ENCODE measurements at regions not wholly inside any gene's neighbourhood (a gene's known extent, or its start where the extent isn't known, plus 50 kb on each side); places are given as distances from the start of the nearest gene placed in this dataset.
"Not testable (repeated sequence)": the region's sequence is repeated elsewhere in the genome, so short reads cannot be mapped to it uniquely, and the experiment has no call there.

DNA sequence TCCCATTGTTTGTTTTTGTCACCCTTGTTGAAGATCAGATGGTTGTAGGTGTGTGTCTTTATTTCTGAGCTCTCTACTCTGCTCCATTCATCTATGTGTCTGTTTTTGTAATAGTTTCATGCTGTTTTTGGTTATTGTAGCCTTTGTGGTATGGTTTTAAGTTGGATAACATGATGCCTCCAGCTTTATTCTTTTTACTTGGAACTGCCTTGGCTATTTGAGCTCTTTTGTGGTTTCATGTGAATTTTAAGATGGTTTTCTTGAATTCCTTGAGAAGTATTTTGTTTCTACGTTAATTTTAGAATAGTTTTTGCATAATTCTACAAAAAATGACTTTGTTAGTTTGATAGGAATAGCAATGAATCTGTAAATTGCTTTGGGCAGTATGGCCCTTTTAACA is 170.0 kb upstream of the IGFBP3 start:
- DNase-seq, result no peak

DNA sequence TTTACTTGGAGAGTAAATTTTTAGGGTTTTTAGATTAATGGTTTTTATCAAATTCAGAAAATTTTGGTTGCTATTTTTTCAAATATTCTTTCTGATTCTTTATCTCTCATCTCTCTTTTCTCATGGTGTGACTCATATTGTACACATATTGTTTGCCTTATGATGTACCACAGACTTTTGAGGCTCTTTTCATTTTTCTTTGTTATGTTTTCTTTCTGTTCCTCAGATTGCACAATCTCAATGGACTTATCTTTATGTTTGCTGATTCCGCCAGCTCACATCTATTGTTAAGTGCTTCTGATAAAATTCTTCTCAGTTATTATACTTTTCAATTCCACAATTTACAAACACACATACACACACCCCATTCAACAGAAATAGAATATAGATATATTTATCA is 168.2 kb upstream of the IGFBP3 start:
- no peak for DNase-seq

DNA sequence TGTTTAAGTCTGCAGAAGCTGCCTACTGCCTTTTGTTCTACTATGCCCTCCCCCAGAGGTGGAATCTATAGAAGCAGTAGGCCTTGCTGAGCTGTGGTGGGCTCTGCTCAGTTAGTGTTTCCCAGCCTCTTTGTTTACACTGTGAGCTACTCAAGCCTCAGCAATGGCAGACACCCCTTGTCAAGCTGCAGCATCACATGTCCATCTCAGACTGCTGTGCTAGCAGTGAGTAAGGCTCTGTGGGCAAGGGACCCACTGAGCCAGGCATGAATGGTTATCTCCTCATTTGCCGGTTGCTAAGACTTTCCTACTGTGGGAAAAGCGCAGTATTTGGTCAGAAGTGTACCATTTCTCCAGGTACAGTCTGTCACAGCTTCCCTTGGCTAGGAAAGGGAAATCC is 167.4 kb upstream of the IGFBP3 start:
- not testable (repeated sequence) for DNase-seq

DNA sequence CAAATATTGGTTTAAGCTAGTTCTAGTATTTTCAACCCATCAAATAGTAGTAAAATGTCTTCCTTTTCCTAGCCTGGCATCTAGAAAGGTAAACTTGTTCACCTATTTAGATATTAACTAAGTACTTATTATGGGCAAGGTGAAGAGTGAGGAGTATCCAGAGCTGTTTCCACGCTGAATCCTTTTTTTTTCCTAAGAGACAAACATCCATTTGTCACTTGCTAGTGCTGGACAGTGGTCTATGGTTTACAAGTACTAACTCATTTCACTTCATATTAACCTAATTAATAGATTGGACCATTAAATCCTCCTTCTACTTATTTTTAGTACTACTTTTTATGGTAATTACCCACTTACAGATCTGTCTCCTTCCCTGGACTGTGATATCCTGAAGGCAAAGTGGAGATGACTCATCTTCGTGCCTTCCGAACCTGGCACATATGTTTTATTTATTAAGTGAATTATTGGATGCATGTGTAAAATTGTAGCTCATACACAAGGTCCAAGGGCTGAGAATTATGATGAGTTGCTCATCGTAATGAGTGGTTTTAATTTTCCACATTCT is 159.6 kb upstream of the IGFBP3 start:
- DNase-seq, result no peak

DNA sequence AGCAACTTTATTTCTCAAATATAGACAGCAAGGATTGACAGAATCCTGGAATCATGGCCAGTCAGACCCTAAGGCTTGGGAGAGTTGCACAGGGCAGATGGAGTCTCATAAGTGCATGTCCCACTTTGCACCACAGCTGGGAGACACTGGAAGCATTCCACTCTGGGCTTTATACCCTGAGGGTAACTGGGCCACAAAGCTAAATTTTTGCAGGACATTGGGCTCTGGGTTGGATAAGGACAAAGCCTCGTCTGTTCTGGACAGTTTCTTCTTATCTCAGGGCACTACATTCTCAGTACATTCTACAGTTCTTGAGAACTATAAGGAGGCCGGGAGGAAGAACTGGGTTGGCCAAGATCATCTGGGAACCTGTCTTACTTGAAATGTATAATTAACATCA is 158.3 kb upstream of the IGFBP3 start:
- DNase-seq, result no peak

DNA sequence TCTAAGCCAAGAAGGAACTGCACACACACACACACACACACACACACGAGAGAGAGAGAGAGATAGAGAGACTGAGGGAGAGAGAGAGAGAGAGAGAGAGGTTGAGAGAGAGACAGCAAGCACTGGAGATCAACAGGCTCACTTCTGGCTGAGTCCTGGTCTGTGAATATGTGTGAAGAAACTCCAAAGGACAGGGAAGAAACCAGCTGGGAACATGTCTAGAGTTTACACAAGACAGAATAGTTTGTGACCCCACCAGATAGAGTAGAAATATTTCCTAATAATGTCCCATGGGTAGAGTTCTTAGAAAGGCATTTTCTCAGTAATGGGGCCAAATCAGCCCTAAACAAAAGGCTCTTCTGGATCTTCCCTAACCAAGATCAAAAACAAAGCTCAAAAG is 155.5 kb upstream of the IGFBP3 start:
- no peak for DNase-seq

DNA sequence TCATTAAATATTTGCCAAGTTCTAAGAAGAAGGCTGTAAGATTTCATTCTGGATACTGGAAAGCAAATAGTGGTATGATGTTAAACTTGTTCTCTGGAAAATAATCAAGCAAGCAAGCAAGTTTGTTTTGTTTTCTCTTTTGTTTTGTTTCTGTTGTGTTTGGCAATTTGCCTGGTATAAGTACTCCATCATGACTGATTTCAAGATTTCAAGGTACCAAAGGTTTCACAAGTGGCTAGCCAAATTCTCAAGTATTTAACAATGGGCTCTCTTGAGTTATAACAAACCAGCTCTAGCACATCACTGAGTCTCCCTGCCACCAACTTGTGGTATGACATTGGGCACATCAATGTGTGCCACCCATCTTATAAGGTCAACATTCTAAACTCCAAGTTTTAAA is 151.7 kb upstream of the IGFBP3 start:
- DNase-seq, result no peak

DNA sequence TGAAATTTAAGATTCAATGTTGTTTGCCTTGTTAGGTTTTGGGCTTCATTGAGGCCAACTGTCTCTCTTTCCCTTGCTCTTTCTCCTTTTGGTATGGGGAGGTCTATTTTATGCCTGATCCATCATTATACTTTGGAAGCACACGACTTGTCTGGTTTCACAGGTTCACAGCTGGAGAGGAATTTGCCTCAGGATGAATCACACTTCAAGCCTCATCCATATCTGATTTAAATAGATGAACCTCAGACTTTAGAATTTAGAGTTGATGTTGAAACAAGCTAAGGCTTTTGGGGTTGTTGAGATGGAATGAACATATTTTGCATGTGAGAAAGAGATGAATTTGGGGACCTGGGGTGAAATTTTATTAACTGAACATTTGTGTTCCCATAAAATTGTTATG is 150.5 kb upstream of the IGFBP3 start:
- no peak for DNase-seq

DNA sequence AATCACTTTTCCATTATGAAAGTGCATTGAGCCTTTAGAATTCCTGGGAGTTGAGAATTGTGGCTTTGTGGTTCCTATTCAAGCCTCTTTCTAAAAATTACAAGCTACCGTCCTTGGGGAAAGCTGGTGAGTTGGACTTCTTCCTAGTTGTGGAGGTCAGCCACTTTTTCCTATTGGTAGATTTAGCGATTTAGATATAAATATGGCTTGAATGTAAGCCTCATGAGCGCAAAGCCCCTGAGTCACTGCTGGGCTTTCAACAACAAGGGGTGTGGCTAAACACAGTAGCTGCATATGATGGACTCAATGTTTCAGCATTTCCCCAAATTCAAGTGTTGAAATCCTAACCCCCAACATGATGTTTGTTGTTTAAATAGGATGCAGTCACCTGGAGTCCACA is 150.0 kb upstream of the IGFBP3 start:
- no peak for DNase-seq

DNA sequence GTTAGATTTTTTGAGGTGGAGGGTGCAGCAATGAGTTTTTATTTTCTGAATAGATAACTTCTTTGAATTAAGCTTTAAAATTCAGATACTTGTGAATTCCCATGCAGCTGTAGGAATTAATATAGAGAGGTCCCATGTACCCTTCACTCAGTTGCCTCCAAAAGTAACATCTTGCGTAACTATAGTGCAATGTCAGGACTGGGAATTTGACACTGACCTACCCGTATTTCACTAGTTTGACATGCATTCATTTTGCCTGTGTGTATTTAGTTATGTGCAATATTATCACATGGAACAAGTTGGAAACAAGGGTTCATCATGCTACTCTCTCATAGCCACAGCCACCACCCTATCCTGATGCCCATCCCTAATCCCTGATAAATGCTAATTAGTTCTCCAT is 147.1 kb upstream of the IGFBP3 start:
- DNase-seq, result no peak

DNA sequence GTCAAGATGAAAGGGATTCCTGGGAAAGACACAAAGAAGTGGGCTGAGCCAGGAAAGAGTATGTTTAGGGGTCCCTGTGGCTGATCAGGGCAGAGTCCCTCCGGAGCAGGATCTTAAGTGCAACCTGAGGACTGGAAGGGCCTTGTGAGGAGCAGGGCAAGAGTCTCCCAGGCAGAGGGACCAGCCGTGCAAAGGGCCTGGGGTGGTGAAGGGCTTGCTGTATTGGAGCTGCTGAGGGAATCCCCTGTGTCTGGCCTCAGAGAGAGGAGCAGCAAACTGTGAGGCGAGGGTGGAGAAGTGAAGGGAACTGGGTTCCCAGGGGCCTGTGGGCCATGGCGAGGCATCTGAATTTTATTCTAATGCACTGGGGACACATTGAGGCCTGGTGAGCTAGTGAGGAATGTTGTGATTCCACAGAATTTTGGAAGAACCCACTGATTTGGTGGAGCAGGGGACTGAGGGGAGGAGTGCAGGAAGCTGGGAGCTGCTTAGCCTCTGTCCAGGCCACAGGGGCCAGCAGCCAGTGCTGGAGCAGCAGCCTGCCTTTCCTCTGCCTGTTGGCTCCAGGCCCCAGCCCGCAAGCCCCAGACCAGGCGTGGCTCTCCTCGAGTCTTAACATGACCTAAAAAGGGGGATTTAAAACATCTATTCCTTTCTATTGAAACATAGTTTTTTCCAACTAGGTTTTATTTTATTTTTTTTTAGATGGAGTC is 138.4 kb upstream of the IGFBP3 start:
- DNase-seq, result no peak

DNA sequence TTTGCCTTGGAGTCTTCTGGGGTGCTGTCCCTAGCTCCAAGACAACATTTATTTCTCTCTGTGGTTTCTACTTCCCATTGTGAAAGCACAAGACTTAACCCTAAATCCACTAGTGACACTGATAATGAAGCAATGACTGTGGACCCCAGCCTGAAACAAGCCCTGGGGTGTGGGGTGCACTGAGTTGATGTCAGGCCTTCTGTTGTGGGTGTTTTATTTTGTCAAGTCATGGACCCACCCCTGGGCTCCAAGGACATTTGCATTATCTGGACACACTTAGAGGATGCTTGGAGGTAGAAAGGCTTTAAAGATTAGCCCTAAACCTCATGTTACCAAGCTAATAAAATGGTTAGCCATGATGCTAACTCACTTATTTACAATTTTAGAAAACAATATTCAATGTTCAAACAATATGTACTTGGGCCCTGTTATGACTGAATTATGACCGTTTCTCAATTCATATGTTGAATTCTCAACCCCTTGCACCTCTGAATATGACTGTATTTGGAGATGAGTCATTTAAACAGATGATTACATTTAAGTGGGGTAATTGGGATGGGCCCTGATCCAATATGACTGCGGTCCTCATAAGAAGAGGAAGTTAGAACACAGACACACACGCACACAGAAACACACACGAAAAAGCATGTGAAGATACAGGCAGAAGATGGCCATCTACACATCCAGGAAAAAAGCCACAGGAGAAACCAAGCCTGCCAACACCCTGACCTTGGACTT is 137.2 kb upstream of the IGFBP3 start:
- DNase-seq, result no peak

DNA sequence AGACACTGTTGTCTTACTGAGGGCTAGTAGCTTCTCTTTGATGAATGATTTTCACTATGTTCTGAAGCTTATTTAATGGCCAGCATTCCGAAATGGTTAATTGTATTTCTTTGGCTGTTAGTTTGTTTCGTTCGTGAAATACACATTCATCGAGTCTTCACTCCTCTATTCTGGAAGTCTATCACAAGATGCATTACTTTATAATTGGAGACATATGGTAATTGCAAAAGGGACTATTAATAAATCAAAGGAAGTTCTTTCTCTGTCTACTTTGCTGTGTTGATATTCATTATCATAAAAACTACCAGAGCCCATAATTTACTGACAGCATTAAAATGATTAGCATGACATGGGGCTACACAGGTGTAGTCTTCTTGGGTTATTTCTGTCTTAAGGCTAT is 133.8 kb upstream of the IGFBP3 start:
- DNase-seq, result no peak

DNA sequence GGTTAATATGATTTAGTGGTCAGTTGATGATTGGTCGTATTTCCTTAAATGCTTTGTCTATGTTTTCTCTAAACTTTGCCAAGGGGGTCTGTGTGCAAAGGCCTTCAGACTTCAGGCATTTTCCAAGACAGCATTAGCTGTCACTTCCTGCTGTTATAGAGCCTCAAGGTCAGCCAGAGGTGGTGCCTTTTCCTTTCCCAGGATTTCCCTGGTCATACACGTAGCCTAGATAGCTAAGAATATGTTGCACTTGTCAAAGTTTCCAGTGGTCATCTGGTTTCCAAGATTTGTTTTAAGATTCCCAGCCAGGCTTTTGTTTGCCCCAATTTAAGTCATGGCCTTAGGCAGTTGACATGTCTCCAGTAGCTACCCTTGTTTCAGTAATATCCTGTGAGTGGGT is 133.2 kb upstream of the IGFBP3 start:
- DNase-seq, result no peak

DNA sequence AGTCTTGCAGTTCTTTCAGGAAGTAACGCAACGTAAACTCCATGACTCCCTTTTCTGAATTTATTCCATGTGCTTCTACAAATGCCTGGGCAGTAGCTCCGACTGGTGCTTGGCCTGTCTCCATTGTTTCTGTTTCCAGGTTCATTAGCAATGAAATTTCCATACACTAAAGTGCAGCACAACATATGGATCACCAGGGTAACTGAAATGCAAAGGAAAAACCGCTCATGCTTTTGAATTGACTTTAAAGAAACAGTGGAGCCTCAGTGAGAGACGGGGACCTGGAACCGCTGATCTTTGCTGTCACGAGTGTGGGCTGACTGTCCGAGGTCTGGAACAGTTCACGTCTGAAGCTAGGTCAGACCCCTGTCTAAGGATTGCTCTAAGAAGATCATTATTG is 126.5 kb upstream of the IGFBP3 start:
- no peak for DNase-seq

DNA sequence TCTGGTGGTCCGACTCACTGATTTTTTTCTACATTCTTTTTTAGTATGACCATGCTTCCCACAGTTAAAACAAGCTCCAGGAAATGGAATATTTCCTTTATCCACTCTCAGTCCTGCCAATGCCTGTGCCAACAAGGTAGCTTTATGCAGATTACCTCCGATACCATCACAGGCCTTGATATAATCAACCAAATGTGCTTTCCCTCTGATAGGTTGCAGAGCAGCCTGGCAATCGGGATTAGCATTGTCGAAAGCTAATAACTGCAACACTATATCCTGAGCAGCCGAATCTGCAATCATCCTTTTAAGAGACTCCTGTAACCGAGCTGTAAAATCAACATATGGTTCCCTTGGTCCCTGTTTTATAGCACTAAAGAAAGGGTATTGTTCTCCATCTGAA is 122.3 kb upstream of the IGFBP3 start:
- not testable (repeated sequence) for DNase-seq

DNA sequence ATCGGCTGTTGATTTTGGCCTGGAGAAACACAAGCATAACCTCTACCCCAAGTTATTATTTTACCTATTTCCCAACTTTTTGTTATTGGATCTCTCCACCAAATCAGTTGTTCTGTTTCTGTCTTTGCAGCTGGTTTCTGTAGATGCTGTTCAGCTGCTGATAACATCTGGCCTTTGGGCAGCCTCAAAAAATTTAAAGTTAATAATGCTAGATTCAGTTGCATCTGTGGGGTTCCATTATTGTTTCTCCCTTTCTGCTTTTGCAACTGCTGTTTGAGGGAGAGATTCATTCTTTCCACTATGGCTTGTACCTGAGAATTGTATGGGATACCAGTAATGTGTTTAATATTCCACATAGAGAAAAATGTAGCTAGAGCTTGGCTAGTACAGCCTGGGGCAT is 118.7 kb upstream of the IGFBP3 start:
- not testable (repeated sequence) for DNase-seq

DNA sequence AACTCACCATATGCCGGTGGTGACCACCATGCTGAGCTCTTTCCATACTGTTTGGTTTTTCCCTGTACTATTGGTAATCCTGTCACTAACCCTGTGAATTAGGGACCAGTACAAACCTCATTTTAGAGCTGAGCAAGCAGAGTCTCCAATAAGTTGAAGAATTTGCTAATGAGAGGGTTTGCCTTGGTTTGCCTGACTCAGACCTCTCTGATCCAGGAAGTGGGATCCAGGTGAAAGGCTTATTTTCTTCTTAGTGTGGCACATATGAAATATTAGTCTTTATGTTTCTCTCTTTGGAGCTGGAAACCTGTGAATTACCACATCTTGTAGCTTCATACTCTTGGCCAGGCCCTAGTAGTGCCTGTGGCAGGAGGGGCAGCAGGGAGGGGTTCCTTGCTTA is 114.1 kb upstream of the IGFBP3 start:
- DNase-seq, result no peak

DNA sequence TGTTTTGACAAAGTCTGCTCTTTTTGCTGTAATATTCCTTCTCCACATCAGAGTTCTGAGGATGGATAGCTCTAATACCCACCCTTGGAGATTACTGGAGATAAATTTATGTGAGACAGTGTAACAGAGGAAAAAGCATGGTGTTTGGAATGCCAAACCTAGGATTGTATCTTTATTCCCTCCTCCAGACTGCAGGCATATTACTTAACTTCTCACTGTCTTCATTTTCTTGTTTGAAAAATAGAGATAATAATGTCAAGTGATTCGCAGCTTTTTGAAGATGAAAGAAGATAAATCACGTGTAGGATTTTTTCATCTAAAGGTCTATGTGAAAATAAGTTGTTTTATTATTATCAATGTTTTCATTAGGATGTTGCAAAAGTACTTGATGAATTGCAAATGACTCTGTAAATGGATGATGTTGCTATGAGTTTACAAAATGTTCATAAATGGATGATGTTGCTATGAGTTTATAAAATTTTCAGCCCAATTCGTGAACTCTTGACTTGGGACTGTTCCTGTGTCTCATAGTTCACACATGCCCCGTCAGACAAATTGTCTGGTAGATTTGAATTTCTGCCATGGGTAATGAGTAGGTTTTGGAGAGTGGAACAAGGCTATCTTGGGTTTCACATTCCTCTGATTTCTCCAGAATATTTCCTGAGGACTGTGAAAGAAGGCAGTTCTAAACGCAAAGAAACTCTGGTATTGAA is 113.1 kb upstream of the IGFBP3 start:
- DNase-seq, result no peak

DNA sequence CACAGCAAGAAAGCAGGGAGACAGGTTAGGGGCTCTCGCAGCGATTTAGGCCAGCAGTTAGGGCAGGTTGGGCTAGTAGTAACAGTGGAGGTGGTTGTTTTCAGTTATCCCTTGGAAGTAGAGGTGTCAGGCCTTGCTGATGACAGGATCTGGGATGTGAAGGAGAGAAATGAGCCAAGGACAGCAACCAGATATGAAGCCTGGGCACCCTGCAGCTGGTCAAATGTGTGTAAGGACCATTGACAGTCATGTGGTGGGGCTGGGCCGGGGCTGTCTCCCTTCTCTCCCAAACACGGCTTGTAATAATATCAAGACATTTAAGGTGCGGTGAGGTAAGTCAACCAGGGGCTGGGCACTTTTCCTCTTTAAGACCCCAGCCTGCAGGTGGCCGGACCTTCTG is 112.5 kb upstream of the IGFBP3 start:
- no peak for DNase-seq

DNA sequence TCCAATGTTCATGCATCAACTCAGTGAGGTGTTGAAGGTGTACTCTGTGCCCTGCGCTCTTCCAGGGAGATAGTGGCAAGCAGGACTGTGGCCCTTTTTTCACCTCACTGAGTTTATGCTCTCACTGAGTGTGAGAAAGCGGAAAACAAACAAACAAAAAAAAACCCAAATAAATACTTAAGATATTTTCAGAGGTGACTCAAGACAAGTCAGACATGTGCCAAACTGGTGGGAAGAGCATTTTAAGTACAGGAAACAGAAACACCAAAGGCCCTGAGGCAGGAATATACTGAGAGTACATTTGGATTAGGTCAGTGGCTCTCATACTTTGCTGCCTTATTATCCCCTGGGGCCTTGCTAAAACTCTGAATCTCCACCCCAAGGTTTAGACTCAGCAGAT is 111.9 kb upstream of the IGFBP3 start:
- DNase-seq, result no peak

DNA sequence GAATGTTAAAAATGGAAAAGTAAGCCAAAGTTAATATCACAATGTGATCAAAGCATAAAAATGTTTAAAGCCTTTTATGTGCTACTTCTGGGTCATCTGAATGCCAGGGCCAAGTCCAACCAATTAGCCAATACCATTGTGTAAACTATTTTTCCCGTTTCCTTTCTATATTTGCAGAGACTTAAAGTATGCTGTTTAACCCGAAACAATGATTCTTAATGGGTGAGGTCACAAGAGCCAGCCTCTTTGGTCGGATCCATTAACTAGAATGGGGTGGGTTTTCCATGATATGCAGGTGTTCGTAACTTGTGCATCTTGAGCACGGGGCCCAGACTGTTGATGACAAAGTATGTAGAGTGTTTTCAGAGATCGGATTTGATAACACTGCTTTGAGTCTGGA is 111.3 kb upstream of the IGFBP3 start:
- no peak for DNase-seq

DNA sequence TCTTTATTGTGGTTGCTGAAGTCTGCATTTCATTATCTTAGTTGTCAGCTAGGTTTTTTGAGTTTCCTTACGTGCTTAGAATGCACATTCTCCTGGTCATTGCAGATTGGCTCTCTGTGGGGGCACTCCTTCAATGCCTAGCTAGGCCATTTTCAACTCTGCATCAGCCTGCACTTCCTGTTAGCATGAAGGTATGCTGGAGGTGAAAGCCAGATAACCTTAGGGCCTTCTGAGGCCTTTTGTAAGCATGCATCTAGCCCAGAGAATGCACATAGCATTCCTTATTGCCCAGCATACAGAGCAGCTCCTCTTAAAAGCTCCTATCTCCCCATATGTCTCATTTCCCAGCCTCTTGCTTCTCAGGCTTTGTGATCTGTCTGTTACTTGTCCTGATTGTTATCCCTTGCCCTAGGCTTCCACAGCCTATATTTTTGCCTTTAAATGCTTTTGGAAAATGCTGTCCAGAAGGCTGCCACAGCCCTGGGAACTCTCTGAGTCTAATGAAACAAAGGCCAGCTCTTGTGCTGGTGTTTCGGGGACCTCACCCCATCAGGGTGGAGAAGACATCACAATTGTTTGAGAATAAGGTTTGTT is 108.1 kb upstream of the IGFBP3 start:
- DNase-seq, result no peak

DNA sequence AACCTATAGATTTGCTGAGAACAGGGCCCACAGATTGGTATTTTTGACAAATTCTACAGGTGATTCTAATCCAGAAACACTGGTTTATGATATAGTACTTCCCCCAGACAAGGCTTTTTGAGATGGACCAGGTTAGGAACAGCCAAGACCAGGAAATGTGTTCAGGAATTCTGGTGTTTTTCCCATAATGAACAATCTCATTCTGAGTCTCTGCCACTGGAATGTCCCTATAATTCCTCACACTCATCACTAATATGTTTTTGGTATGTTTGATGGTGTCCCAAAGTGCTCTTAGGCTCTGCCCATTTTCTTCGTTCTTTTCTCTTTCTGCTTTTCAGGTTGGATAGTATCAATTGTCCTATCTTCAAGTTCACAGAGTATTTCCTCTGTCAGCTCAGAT is 107.2 kb upstream of the IGFBP3 start:
- no peak for DNase-seq

All from NCI-H1417 treated with DMSO at 0.1 percent for 48 hours (cell line).